ENCODE measurements at regions not wholly inside any gene's neighbourhood (a gene's known extent, or its start where the extent isn't known, plus 50 kb on each side); places are given as distances from the start of the nearest gene placed in this dataset.

DNA sequence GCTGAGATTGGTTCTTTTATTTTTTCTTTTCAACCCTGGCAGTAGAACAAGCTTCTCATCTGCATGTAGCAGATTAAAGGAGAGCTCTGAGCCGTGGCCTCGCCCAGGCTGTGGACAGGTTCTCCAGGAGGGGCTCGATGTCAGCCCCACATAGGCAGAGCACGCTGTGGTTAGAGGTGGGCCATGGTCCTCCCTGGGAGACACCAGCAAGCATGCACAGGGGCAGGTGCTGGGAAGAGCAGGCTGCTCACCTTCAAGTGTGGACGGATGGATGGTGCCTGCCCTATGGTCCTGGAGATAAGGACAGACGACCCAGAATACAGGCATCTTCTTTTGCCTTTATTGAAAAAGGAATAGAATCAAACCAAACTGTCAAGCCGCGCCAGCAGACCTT, 634.8 kb downstream of the BRD1 start:
- DNase-seq (ENCODE audit: low spot score) = no peak

GRCh38 chr22:49192180-49192856, 635.4 kb downstream of the BRD1 start:
- no peak for DNase-seq (ENCODE audit: low spot score)

DNA sequence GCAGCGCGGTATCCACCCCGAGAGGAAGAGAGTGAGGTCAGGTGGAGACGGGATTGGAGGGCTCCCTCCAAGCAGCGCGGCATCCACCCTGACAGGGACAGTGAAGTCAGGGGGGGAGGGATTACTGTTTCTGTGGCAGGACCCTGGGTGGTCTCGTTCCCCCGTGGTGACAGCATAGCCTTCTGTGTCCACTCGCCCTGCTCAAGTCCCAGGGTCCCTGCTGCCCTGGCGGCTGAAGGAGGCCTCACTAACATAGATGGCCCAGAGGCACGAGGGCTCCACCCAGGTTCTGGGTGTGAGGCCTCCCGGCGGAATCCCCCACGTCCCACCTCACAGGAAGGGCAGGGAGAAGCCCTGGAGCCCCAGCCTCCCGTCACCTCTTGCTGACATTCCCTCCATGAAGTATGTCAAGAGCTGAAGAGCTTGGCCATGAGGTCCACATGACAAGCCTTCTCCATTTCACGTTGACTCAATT, 636.1 kb downstream of the BRD1 start:
- no peak for DNase-seq (ENCODE audit: low spot score)

GRCh38 chr22:49190816-49191505, 636.7 kb downstream of the BRD1 start:
- DNase-seq (ENCODE audit: low spot score) = no peak

DNA sequence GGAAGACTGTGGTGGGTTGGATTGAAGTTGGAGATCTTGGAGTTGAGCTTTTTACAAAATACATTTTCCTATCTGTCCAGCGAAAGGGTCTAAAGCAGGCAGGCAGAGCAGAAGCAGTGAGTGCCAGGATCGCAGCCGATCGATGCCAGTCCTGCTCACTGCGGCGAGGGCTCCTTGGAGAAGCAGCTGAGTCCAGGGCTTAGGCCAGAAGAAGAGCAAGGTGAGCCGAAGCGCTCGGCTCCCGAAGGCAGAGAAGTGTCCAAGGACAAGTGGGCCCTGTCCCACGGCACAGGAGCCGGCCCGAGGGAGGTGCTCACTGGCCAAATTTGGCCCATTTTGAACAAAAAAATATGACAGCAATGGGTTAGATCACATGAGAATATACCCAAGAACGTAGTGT, 637.8 kb downstream of the BRD1 start:
- DNase-seq (ENCODE audit: low spot score) = no peak

- no peak for DNase-seq (ENCODE audit: low spot score)
Measured at GRCh38 chr22:49188591-49188990, 639.1 kb downstream of the BRD1 start.

DNA sequence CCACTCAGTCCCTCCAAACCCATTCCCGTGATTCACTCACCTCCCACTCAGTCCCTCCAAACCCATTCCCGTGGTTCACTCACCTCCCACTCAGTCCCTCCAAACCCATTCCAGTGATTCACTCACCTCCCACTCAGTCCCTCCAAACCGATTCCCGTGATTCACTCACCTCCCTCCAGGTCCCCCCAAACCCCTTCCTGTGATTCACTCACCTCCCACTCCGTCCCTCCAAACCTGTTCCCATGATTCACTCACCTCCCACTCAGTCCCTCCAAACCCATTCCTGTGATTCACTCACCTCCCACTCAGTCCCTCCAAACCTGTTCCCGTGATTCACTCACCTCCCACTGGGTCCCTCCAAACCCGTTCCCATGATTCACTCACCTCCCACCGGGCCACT, 639.6 kb downstream of the BRD1 start:
- DNase-seq (ENCODE audit: low spot score) = no peak

- DNase-seq (ENCODE audit: low spot score) = no peak
Measured at GRCh38 chr22:49186762-49187161, 640.9 kb downstream of the BRD1 start.

- no peak for DNase-seq (ENCODE audit: low spot score)
Measured at GRCh38 chr22:49186293-49186692, 641.4 kb downstream of the BRD1 start.

GRCh38 chr22:49185312-49185969, 642.2 kb downstream of the BRD1 start:
- no peak for DNase-seq (ENCODE audit: low spot score)

DNA sequence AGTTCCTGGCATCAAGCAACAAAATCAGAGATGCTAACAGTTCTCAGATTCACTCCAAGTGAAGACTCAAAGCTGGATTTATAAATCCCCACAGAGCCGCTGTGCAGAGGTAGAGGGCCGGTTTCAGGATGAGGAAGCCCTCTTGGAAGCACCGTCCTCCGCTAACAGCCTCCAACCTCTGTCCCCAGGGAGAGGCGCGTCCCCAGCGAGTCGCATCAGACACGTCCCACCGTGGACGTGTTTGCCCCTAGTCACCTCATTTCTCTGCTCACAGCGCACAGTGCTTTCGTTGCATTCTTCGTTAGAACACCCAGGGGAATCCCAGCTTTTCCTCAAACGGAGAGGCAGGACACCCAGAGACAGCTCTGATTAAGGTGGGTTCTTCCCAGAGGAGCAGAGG, 642.9 kb downstream of the BRD1 start:
- no peak for DNase-seq (ENCODE audit: low spot score)

DNA sequence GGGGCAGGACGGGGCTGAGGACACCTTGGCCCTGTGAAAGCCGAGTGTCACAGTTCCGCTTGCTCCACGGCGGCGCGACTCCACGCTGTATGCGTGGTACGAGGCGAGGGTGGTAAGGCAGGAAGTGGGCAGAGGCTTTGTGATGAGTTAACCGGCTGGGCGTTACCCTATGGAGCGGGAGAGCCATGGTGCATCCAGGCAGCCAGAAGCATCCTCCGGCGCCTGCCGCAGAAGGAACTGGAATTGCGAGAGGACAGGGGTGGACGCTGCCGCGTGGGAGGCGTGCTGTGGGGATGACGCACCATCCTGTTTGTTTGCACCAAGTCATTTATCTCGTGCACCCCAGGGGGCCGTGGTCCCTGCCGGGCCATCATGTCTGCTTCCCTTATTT, 643.9 kb downstream of the BRD1 start:
- DNase-seq (ENCODE audit: low spot score) = no peak

- DNase-seq (ENCODE audit: low spot score) = no peak
Measured at GRCh38 chr22:49183208-49183825, 644.4 kb downstream of the BRD1 start.

GRCh38 chr22:49182416-49182815, 645.3 kb downstream of the BRD1 start:
- no peak for DNase-seq (ENCODE audit: low spot score)

DNA sequence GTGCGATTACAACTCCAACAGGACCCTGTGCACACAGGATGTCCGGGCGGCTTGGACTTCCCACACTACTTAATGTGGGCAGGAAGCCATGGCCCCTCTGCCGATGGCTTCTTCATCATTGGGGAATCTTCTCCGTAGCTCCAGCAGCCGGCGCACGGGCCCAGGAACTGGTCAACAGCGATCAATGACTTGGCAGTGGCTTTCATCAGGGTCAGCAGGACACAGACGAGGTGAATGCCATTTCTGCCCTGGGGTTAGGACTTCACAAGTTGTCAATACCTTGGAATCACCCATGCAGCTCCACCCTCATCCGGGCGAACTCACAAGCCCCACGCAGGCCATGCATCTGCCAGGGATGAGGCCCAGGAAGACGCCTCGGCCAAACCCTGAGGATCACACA, 645.7 kb downstream of the BRD1 start:
- no peak for DNase-seq (ENCODE audit: low spot score)

GRCh38 chr22:49181431-49181830, 646.2 kb downstream of the BRD1 start:
- DNase-seq (ENCODE audit: low spot score) = no peak

GRCh38 chr22:49180683-49181024, 647.0 kb downstream of the BRD1 start:
- DNase-seq (ENCODE audit: low spot score) = no peak

DNA sequence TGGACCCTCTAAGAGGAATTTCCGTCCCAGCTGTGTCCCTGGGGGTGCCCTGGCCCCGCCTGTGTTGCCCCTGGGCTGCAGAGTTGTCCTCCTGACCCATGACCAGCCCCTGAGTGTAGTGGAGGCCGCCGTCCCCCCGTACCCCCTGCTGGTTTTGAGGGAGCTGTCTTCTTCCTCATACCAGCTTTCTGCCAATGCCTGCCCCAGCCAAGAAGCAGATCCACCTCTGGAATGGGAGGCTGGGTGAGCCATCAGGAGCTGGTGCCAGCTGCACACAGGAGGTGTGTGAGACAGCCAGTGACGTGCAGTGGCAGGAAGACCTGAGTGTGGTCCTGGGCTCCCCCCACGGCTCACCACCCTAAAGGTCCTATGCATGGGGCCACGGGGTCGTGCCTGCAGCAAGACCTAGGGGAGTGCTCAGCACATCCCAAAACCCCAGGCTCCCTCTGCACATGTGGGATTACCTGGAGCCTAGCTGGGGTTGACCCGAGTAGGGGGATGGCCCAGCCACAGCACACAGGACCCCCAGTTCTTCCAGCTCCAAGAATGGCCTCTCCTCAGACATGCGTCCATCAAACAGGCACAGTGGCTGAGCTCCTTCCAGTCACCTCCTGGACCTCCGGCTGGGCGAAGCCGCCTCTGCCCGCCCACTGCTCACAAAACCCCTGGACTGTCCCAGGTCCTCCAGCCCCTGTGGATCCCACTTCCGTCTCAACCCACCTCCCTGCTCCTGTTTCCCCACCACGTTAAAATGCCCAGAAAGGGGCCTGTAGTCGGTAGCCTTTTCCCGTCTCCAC, 647.6 kb downstream of the BRD1 start:
- DNase-seq (ENCODE audit: low spot score) = no peak

GRCh38 chr22:49179175-49179574, 648.5 kb downstream of the BRD1 start:
- DNase-seq (ENCODE audit: low spot score) = no peak

DNA sequence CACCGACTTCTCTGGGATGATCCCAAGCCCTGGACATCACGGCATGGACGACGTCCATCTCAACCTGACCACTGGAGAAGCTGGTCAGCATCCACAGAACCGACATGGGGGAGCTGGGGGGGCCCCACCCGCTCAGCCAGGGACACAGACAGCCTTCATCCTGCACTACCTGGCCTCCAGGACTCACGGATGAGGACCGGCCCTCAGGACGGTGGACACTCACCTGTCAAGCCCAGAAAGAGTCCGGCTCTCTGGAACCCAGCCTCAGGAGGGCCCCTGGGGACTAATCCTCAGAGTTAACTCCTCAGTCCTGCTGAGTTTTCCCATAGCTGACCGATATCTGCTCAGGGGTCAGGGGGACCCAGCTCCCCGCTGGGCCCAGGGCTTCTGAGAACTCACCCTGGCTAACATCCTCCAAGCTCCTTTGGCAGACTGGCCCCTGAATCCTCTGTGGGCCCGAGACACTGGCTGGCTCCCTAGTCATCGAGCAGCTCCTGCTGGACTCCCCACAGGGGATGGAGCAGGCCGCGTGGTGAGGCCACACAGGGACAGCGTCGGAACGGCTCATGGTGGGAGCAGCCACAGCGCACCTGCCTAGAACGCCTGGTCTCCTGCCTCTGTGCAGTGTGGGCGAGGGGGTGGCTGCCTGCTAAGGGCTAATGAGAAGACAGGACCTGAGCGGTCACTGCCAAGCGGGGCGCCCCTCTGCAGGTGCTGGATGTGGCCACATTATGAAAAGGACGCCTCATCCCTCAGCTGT, 649.2 kb downstream of the BRD1 start:
- DNase-seq (ENCODE audit: low spot score) = no peak

- no peak for DNase-seq (ENCODE audit: low spot score)
Measured at GRCh38 chr22:49177666-49178065, 650.0 kb downstream of the BRD1 start.
